PC-9 (cell line): ENCODE measurements at regions not wholly inside any gene's neighbourhood (a gene's known extent, or its start where the extent isn't known, plus 50 kb on each side); places are given as distances from the start of the nearest gene placed in this dataset.
"Not testable (repeated sequence)": the region's sequence is repeated elsewhere in the genome, so short reads cannot be mapped to it uniquely, and the experiment has no call there.

Experiments
- BruUV-seq: library from RNA; stranded (reverse); fragments of 400-500 nt; replicated peaks from 2 replicates; lab custom pipeline; 2021; lab: Mats Ljungman, UMichigan
- CTCF ChIA-PET: fragments of 300-600 bp; sonication (Branson Sonifier 250); formaldehyde crosslinking; loops from one replicate; lab custom pipeline; 2022; ENCODE audit warnings: antibody characterized with exemption; lab: Charles Lee
- POLR2A ChIA-PET: fragments of 300-600 bp; sonication (Branson Sonifier 250); formaldehyde crosslinking; loops from one replicate; lab custom pipeline; 2022; ENCODE audit warnings: antibody characterized with exemption; ENCODE audit not compliant: unreplicated experiment; lab: Charles Lee
- DNase-seq, 2 experiments: peaks; one replicate each; pipeline versions ENCODE4 v3.0.0 to v3.0.0-alpha.2; 2015 to 2022; ENCODE audit warnings: mixed read lengths in 1 of 2
- H2AFZ ChIP-seq: fragments of 200-600 bp; sonication (generic); 2 replicates; pipeline ENCODE4 v1.8.1; 2017; ENCODE audit warnings: antibody characterized with exemption
- H3F3A ChIP-seq: fragments of 200-600 bp; sonication (generic); 2 replicates; pipeline ENCODE4 v1.8.1; 2017; ENCODE audit warnings: antibody characterized with exemption, mild to moderate bottlenecking, low read depth; ENCODE audit not compliant: insufficient read depth
- H3K27ac ChIP-seq: fragments of 200-600 bp; sonication (generic); 2 replicates; pipeline ENCODE4 v1.6.1; 2016; ENCODE audit warnings: mixed run types
- H3K27me3 ChIP-seq: fragments of 200-600 bp; sonication (generic); 2 replicates; pipeline ENCODE4 v1.6.1; 2016; ENCODE audit warnings: low read depth, mixed run types; ENCODE audit not compliant: insufficient read depth
- H3K36me3 ChIP-seq: fragments of 200-600 bp; sonication (generic); 2 replicates; pipeline ENCODE4 v1.6.1; 2016; ENCODE audit warnings: low read depth, mixed run types
- H3K4me1 ChIP-seq: fragments of 200-600 bp; sonication (generic); replicated peaks from 2 replicates; pipeline ENCODE4 v1.6.1; 2016; ENCODE audit warnings: mixed run types; ENCODE audit not compliant: insufficient read depth
- H3K4me2 ChIP-seq: fragments of 200-600 bp; sonication (generic); 2 replicates; pipeline ENCODE4 v1.6.1; 2017; ENCODE audit warnings: mixed run types
- H3K4me3 ChIP-seq: fragments of 200-600 bp; sonication (generic); 2 replicates; pipeline ENCODE4 v1.6.1; 2016; ENCODE audit warnings: mixed run types
- H3K79me2 ChIP-seq: fragments of 200-600 bp; sonication (generic); 2 replicates; pipeline ENCODE4 v1.6.1; 2017; ENCODE audit warnings: low read depth, mixed run types
- H3K9me2 ChIP-seq: fragments of 200-600 bp; sonication (generic); 2 replicates; pipeline ENCODE4 v1.8.1; 2017; ENCODE audit warnings: mild to moderate bottlenecking; ENCODE audit not compliant: insufficient read depth
- H3K9me3 ChIP-seq: fragments of 200-600 bp; sonication (generic); 2 replicates; pipeline ENCODE4 v1.8.1; 2016; ENCODE audit warnings: low read depth; ENCODE audit not compliant: insufficient read depth
- H4K20me1 ChIP-seq: fragments of 200-600 bp; sonication (generic); 2 replicates; pipeline ENCODE4 v1.8.1; 2017; ENCODE audit not compliant: insufficient read depth
- CTCF ChIP-seq: fragments of 200-600 bp; sonication (generic); conservative IDR thresholded peaks from 2 replicates; pipeline ENCODE4 v1.6.1; 2017; ENCODE audit warnings: mixed run types, antibody characterized with exemption, mild to moderate bottlenecking, moderate library complexity
- EZH2 ChIP-seq: fragments of 200-600 bp; sonication (generic); IDR thresholded peaks from 2 replicates; pipeline ENCODE4 v1.8.0; 2017; ENCODE audit warnings: antibody characterized with exemption, low read depth
- intact Hi-C: fragments of 100-400 bp; cut with micrococcal nuclease; formaldehyde crosslinking; loops from one replicate; pipeline ENCODE4 v1.10.0; 2022; ENCODE audit not compliant: unreplicated experiment

DNA sequence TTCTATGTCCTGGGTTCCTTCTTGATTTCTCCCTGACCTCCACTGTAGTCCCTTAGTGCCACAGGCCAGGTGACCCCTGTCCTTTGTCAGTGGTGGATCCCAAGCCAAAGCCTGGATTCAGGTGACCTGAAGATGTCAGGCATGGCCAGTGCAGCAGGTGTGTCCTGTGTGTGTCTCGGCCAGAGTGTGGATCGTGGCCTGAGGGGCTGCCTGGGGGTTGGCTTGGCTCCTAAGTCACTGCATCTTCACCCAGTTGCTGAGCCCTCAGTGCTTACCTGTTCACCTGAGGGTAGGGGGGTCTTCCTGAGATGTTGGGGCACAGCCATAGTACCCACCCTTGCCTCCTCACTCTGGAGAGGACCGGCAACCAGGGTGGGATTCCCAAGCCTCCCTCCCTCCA lies 61.8 kb upstream of the PITX1 start:
- H3F3A ChIP-seq: no peaks in the 10 kb centered on the region
- DNase-seq: no peak
- ChIA-PET CTCF (no interaction called here), POLR2A (no interaction called here)
- no peaks in the 10 kb centered on the region for H3K4me1 ChIP-seq
- H3K79me2 ChIP-seq: no peaks in the 10 kb centered on the region; the same call in 1 of the 2 replicates
- H3K27me3 ChIP-seq: no peaks in the 10 kb centered on the region
- H3K27ac ChIP-seq: no peak overlapping the region
- no peak overlapping the region for H3K4me3 ChIP-seq
- H3K9me2 ChIP-seq: no peaks in the 10 kb centered on the region; the same call in 1 of the 2 replicates
- TF ChIP-seq EZH2 (no peak), CTCF (no peak)
- no peaks in the 10 kb centered on the region for H3K9me3 ChIP-seq
- intact Hi-C loops: no loop called here
- no peak overlapping the region for H3K4me2 ChIP-seq
- H3K36me3 ChIP-seq: no peaks in the 10 kb centered on the region
- BruUV-seq: no TSS peak
- H4K20me1 ChIP-seq: no peaks in the 10 kb centered on the region
- H2AFZ ChIP-seq: no peak overlapping the region

GRCh38 chr5:135095052-135095715 lies 61.2 kb upstream of the PITX1 start:
- ChIA-PET CTCF (interaction anchor here (0.9 kb wide), 1 partner anchor 56 kb away, joined by 3 read pairs; no protein-coding TSS in a partner anchor), POLR2A (no interaction called here)
- no peaks in the 10 kb centered on the region for H4K20me1 ChIP-seq
- no peaks in the 10 kb centered on the region; the same call in 1 of the 2 replicates for H3K79me2 ChIP-seq
- H3K4me3 ChIP-seq: no peak overlapping the region
- DNase-seq: no peak
- no peaks in the 10 kb centered on the region; the same call in 1 of the 2 replicates for H3K9me2 ChIP-seq
- intact Hi-C loops: no loop called here
- H3F3A ChIP-seq: no peaks in the 10 kb centered on the region
- no TSS peak for BruUV-seq
- no peaks in the 10 kb centered on the region for H3K36me3 ChIP-seq
- H3K9me3 ChIP-seq: no peaks in the 10 kb centered on the region
- H3K4me2 ChIP-seq: no peak overlapping the region
- no peak for TF ChIP-seq EZH2
- no peak for TF ChIP-seq CTCF
- H3K4me1 ChIP-seq: no peaks in the 10 kb centered on the region
- no peaks in the 10 kb centered on the region for H3K27me3 ChIP-seq
- H3K27ac ChIP-seq: no peak overlapping the region
- no peak overlapping the region for H2AFZ ChIP-seq

GRCh38 chr5:135094339-135095051 lies 60.5 kb upstream of the PITX1 start:
- H3F3A ChIP-seq: no peaks in the 10 kb centered on the region
- H3K4me2 ChIP-seq: no peak overlapping the region
- H3K9me2 ChIP-seq: no peaks in the 10 kb centered on the region; the same call in 1 of the 2 replicates
- H3K27me3 ChIP-seq: no peaks in the 10 kb centered on the region
- H3K4me3 ChIP-seq: no peak overlapping the region
- no peaks in the 10 kb centered on the region for H4K20me1 ChIP-seq
- TF ChIP-seq EZH2: no peak
- TF ChIP-seq CTCF: no peak
- H3K36me3 ChIP-seq: no peaks in the 10 kb centered on the region
- no peak for DNase-seq
- H3K4me1 ChIP-seq: no peaks in the 10 kb centered on the region
- intact Hi-C loops: no loop called here
- no peaks in the 10 kb centered on the region; the same call in 1 of the 2 replicates for H3K79me2 ChIP-seq
- H2AFZ ChIP-seq: no peak overlapping the region
- BruUV-seq: no TSS peak
- no peaks in the 10 kb centered on the region for H3K9me3 ChIP-seq
- ChIA-PET CTCF (interaction anchor here (0.9 kb wide), 1 partner anchor 55 kb away, joined by 3 read pairs; no protein-coding TSS in a partner anchor), POLR2A (no interaction called here)
- no peak overlapping the region for H3K27ac ChIP-seq

GRCh38 chr5:135093483-135093882 lies 59.5 kb upstream of the PITX1 start:
- H3K4me3 ChIP-seq, intact Hi-C loops, H3F3A ChIP-seq, POLR2A ChIA-PET, BruUV-seq, H3K27me3 ChIP-seq, H3K79me2 ChIP-seq, H3K9me3 ChIP-seq, H3K9me2 ChIP-seq, CTCF ChIA-PET, H3K4me1 ChIP-seq, H3K4me2 ChIP-seq, DNase-seq, H2AFZ ChIP-seq, H4K20me1 ChIP-seq, H3K36me3 ChIP-seq, H3K27ac ChIP-seq: not testable (repeated sequence)
